H9 (cell line): ENCODE measurements at regions not wholly inside any gene's neighbourhood (a gene's known extent, or its start where the extent isn't known, plus 50 kb on each side); places are given as distances from the start of the nearest gene placed in this dataset.

Experiments
- DNase-seq: peaks from one replicate; pipeline ENCODE4 v3.0.0-alpha.2; 2017
- H2AFZ ChIP-seq: one replicate; pipeline ENCODE4 v1.6.1; 2013; ENCODE audit warnings: mild to moderate bottlenecking, low read length, control low read depth, moderate library complexity
- H2AK5ac ChIP-seq: 2 replicates; pipeline ENCODE4 v1.6.1; 2013; ENCODE audit warnings: low read length, control low read depth, mixed read lengths; ENCODE audit not compliant: insufficient read length
- H2BK120ac ChIP-seq: one replicate; pipeline ENCODE4 v1.6.1; 2013; ENCODE audit warnings: low read depth, mild to moderate bottlenecking, low read length, control low read depth, inconsistent platforms; ENCODE audit not compliant: poor library complexity, severe bottlenecking
- H2BK12ac ChIP-seq: 2 replicates; pipeline ENCODE4 v1.6.1; 2013; ENCODE audit warnings: low read length, control low read depth, mixed read lengths, low read depth; ENCODE audit not compliant: insufficient read length
- H2BK15ac ChIP-seq: 2 replicates; pipeline ENCODE4 v1.6.1; 2013; ENCODE audit warnings: low read depth, low read length, control low read depth
- H2BK20ac ChIP-seq: one replicate; pipeline ENCODE4 v1.6.1; 2013; ENCODE audit warnings: low read depth, mild to moderate bottlenecking, low read length, control low read depth, inconsistent platforms; ENCODE audit not compliant: poor library complexity, severe bottlenecking
- H2BK5ac ChIP-seq: 2 replicates; pipeline ENCODE4 v1.6.1; 2013; ENCODE audit warnings: low read length, control low read depth, mixed read lengths; ENCODE audit not compliant: insufficient read length
- H3K14ac ChIP-seq: 2 replicates; pipeline ENCODE4 v1.6.1; 2013; ENCODE audit warnings: low read length, control low read depth; ENCODE audit not compliant: insufficient read depth
- H3K18ac ChIP-seq: 2 replicates; pipeline ENCODE4 v1.6.1; 2013; ENCODE audit warnings: low read depth, mild to moderate bottlenecking, mixed read lengths, low read length, control low read depth; ENCODE audit not compliant: insufficient read length
- H3K23ac ChIP-seq: 2 replicates; pipeline ENCODE4 v1.6.1; 2013; ENCODE audit warnings: low read length, control low read depth, mixed read lengths, low read depth; ENCODE audit not compliant: insufficient read length
- H3K23me2 ChIP-seq: 2 replicates; pipeline ENCODE4 v1.6.1; 2013; ENCODE audit warnings: low read depth, mild to moderate bottlenecking, mixed read lengths, low read length, control low read depth; ENCODE audit not compliant: insufficient read length, poor library complexity, severe bottlenecking
- H3K27ac ChIP-seq: 2 replicates; pipeline ENCODE4 v1.5.1; 2013; ENCODE audit warnings: low read length, control low read depth, mixed read lengths, low read depth; ENCODE audit not compliant: insufficient read length
- H3K27me3 ChIP-seq: 2 replicates; pipeline ENCODE4 v1.6.1; 2013; ENCODE audit warnings: low read length, control low read depth, inconsistent platforms; ENCODE audit not compliant: insufficient read depth
- H3K4ac ChIP-seq: 2 replicates; pipeline ENCODE4 v1.6.1; 2013; ENCODE audit warnings: low read depth, mild to moderate bottlenecking, control low read depth, inconsistent platforms, low read length, moderate library complexity
- H3K4me1 ChIP-seq: 2 replicates; pipeline ENCODE4 v1.6.1; 2013; ENCODE audit warnings: low read length, control low read depth, inconsistent platforms; ENCODE audit not compliant: insufficient read depth
- H3K4me2 ChIP-seq: 2 replicates; pipeline ENCODE4 v1.6.1; 2013; ENCODE audit warnings: low read length, control low read depth, mixed read lengths; ENCODE audit not compliant: insufficient read length, insufficient read depth
- H3K56ac ChIP-seq: 2 replicates; pipeline ENCODE4 v1.6.1; 2013; ENCODE audit warnings: low read depth, mild to moderate bottlenecking, mixed read lengths, low read length, control low read depth; ENCODE audit not compliant: insufficient read length
- H3K79me1 ChIP-seq: 2 replicates; pipeline ENCODE4 v1.6.1; 2013; ENCODE audit warnings: low read depth, mild to moderate bottlenecking, moderate library complexity, low read length, control low read depth, inconsistent platforms; ENCODE audit not compliant: insufficient read depth, poor library complexity, severe bottlenecking
- H3K79me2 ChIP-seq: 2 replicates; pipeline ENCODE4 v1.6.1; 2013; ENCODE audit warnings: low read length, control low read depth, inconsistent platforms; ENCODE audit not compliant: insufficient read depth
- H3K9ac ChIP-seq: 2 replicates; pipeline ENCODE4 v1.6.1; 2013; ENCODE audit warnings: low read length, control low read depth, mixed read lengths; ENCODE audit not compliant: insufficient read length; ENCODE audit errors: extremely low read depth
- H3K9me3 ChIP-seq: one replicate; pipeline ENCODE4 v1.6.1; 2013; ENCODE audit warnings: low read depth, low read length, inconsistent platforms; ENCODE audit not compliant: control insufficient read depth
- H3T11ph ChIP-seq: one replicate; pipeline ENCODE4 v1.6.1; 2013; ENCODE audit warnings: mild to moderate bottlenecking, low read length, control low read depth, inconsistent platforms
- H4K20me1 ChIP-seq: one replicate; pipeline ENCODE4 v1.6.1; 2013; ENCODE audit not compliant: control insufficient read depth, insufficient read length, insufficient read depth
- H4K5ac ChIP-seq: 2 replicates; pipeline ENCODE4 v1.6.1; 2013; ENCODE audit warnings: low read depth, mild to moderate bottlenecking, mixed read lengths, low read length, control low read depth; ENCODE audit not compliant: insufficient read length
- H4K8ac ChIP-seq: replicated peaks from 2 replicates; pipeline ENCODE4 v1.6.1; 2013; ENCODE audit warnings: low read length, control low read depth, mixed read lengths, low read depth; ENCODE audit not compliant: insufficient read length
- H4K91ac ChIP-seq: 2 replicates; pipeline ENCODE4 v1.6.1; 2013; ENCODE audit warnings: low read depth, mild to moderate bottlenecking, moderate library complexity, mixed read lengths, low read length, control low read depth; ENCODE audit not compliant: insufficient read length
- H3K27ac Mint-ChIP-seq, 3 experiments: 2 replicates in 2 of 3; 3 replicates in 1 of 3; pipeline ENCODE4 v1.8.0; 2020 to 2021; ENCODE audit warnings: mixed read lengths in 3 of 3, mild to moderate bottlenecking in 1 of 3, moderate library complexity in 1 of 3
- H3K27me3 Mint-ChIP-seq: 2 replicates; pipeline ENCODE4 v1.8.0; 2021; ENCODE audit warnings: low read depth, mild to moderate bottlenecking, moderate library complexity, mixed read lengths
- H3K36me3 Mint-ChIP-seq, 3 experiments: 2 replicates in 2 of 3; 3 replicates in 1 of 3; pipeline ENCODE4 v1.8.0; 2020 to 2021; ENCODE audit warnings: low read depth in 3 of 3, mixed read lengths in 3 of 3; ENCODE audit not compliant: insufficient read depth in 1 of 3
- H3K4me1 Mint-ChIP-seq, 2 experiments: 2 replicates each; pipeline ENCODE4 v1.8.0; 2020; ENCODE audit warnings: mixed read lengths in 2 of 2
- H3K4me3 Mint-ChIP-seq, 2 experiments: 2 replicates in 1 of 2; 3 replicates in 1 of 2; pipeline ENCODE4 v1.8.0; 2020 to 2021; ENCODE audit warnings: mild to moderate bottlenecking in 2 of 2, mixed read lengths in 2 of 2, moderate library complexity in 1 of 2
- H3K9me3 Mint-ChIP-seq, 2 experiments: 2 replicates in 1 of 2; 3 replicates in 1 of 2; pipeline ENCODE4 v1.8.0; 2020; ENCODE audit warnings: mild to moderate bottlenecking in 2 of 2, mixed read lengths in 2 of 2, moderate library complexity in 1 of 2
- WGBS: extraction: QIAGEN DNeasy Blood & Tissue Kit; methylation state at CpG from one replicate; pipeline ENCODE4 v1.1.7; 2013; ENCODE audit warnings: missing lambda C conversion rate, low lambda C conversion rate, mixed read lengths; ENCODE audit not compliant: insufficient read length; ENCODE audit errors: extremely low coverage; 5-methylcytosine and 5-hydroxymethylcytosine counted together
- TF ChIP-seq, protein P1 (sequence below): fragments of 200-600 bp; sonication (generic); conservative IDR thresholded peaks from 3 replicates; pipeline ENCODE4 v1.8.0; 2021; ENCODE audit warnings: antibody characterized with exemption, mild to moderate bottlenecking

- Histone ChIP-seq H3K56ac (no peak overlapping the region), H4K91ac (no peak overlapping the region), H3K14ac (no peak overlapping the region), H2BK20ac (no peak overlapping the region), H3K4me2 (no peak overlapping the region), H2AK5ac (no peak overlapping the region), H2BK120ac (no peak overlapping the region), H2AFZ (no peak overlapping the region), H3K23ac (no peak overlapping the region), H2BK12ac (no peak overlapping the region), H3K79me1 (no peaks in the 10 kb centered on the region), H3K9ac (no peak overlapping the region), H3K27ac (no peak overlapping the region), H4K8ac (no peak overlapping the region), H3K79me2 (no peaks in the 10 kb centered on the region), H2BK15ac (no peak overlapping the region), H3K4ac (no peak overlapping the region), H2BK5ac (no peak overlapping the region), H3K4me1 (no peaks in the 10 kb centered on the region), H3K23me2 (no peaks in the 10 kb centered on the region), H4K20me1 (no peaks in the 10 kb centered on the region), H3K18ac (no peak overlapping the region), H3K27me3 (no peaks in the 10 kb centered on the region), H3T11ph (no peak overlapping the region), H4K5ac (no peak overlapping the region), H3K9me3 (no peaks in the 10 kb centered on the region)
- Mint-ChIP-seq H3K4me1 (peaks cover 11 to 12% of the 10 kb centered on the region in 2 experiments; a peak in 2 of 4 replicates), H3K27me3 (peaks cover 17% of the 10 kb centered on the region), H3K9me3 (no peaks in the 10 kb centered on the region), H3K36me3 (no peaks in the 10 kb centered on the region), H3K27ac (no peak overlapping the region), H3K4me3 (no peak overlapping the region)
- TF ChIP-seq, protein P1, sequence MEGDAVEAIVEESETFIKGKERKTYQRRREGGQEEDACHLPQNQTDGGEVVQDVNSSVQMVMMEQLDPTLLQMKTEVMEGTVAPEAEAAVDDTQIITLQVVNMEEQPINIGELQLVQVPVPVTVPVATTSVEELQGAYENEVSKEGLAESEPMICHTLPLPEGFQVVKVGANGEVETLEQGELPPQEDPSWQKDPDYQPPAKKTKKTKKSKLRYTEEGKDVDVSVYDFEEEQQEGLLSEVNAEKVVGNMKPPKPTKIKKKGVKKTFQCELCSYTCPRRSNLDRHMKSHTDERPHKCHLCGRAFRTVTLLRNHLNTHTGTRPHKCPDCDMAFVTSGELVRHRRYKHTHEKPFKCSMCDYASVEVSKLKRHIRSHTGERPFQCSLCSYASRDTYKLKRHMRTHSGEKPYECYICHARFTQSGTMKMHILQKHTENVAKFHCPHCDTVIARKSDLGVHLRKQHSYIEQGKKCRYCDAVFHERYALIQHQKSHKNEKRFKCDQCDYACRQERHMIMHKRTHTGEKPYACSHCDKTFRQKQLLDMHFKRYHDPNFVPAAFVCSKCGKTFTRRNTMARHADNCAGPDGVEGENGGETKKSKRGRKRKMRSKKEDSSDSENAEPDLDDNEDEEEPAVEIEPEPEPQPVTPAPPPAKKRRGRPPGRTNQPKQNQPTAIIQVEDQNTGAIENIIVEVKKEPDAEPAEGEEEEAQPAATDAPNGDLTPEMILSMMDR, result no peak
- no CpG with 5 or more reads among the region's 3 CpGs for WGBS
- DNase-seq, result no peak
These were observed 177.7 kb downstream of the DLL1 start for GRCh38 chr6:170113141-170113540.
